NCI-H1436 treated with DMSO at 0.1 percent for 48 hours (cell line): ENCODE measurements at regions not wholly inside any gene's neighbourhood (a gene's known extent, or its start where the extent isn't known, plus 50 kb on each side); places are given as distances from the start of the nearest gene placed in this dataset.

Experiments used
- DNase-seq: peaks from one replicate; lab custom pipeline; 2025; lab: John Stamatoyannopoulos, UW

DNA sequence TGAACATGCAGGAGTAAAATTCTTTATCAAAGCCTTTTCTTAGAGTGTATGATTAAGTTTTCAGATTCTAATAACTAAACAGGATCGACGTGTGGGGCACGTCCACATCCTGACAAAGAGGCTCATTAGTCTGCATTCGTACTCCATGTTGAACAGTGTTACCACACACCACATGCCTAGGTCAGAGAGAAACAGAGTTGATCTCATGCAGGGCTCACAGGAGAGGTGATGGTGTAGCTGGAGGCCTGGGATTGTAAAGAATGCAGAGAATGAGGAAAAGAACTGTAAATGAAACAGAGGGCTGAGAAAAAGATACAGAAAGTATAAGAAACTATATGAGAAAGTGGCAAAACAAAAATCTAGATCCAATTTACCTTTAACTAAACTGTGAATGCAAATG is 632.5 kb downstream of the BCL11A start:
- no peak for DNase-seq

GRCh38 chr2:59920307-59920706 is 633.1 kb downstream of the BCL11A start:
- DNase-seq, result no peak

GRCh38 chr2:59919579-59919978 is 633.9 kb downstream of the BCL11A start:
- DNase-seq, result no peak

DNA sequence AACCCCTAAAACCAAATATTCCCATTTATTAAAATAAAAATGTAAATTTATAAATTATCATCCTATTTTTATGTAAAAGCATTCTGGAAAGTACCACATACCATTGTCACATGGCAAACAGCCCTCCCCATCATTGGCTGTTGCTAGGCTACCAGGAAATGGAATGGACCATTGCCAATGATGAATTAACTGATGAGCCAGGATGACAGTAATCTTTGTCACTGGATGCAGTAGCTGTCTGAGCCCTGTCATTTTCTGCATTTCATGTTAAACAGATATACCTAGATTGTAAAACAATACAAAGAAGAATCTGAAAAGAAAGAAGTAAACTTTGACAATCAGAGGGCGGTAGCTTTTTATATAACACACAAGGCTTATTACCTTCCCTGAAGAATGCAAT is 641.4 kb downstream of the BCL11A start:
- no peak for DNase-seq

- DNase-seq, result no peak
Measured at GRCh38 chr2:59910166-59910565, 643.3 kb downstream of the BCL11A start.

DNA sequence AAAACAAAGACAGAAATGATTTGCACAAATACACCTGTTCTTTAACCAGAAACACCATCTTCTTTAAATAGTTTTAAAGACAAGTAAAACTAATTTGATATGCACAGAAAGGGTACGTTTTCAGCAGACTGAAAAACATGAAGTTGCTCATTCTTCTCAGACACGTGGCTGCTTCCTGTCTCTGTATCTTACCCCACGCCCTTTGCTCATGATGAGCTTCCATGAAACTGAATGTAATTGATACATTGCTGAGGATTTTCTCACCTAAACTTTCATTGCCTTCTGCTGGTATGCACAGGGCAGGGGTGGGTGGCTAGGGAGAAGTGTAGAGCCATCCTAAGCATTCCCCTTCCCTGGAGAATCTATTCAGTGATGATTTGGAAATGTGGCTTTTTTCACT is 644.3 kb downstream of the BCL11A start:
- DNase-seq, result no peak

DNA sequence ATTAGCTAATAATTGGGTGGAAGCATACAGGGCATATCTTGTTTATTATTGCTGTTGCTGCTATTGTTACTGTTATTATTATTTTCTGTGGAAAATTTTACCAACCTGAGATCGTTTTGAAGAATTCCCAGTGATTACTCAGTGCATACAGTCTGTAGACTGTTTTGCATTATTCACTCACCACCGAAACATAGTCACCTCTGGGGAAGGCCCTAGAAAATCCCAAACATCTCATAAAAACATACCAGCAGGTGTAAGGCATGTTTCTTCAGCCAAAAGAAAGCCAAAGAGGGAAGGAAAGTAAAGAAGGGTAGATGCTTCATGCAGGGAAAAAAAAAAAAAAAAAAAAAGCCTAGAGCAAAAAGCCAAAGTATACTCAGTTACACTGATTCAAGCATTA is 647.7 kb downstream of the BCL11A start:
- no peak for DNase-seq

- no peak for DNase-seq
Measured at GRCh38 chr2:59903994-59904544, 649.4 kb downstream of the BCL11A start.

- DNase-seq, result peak; percentile 44
Measured at GRCh38 chr2:59900728-59901452, 652.6 kb downstream of the BCL11A start.

DNA sequence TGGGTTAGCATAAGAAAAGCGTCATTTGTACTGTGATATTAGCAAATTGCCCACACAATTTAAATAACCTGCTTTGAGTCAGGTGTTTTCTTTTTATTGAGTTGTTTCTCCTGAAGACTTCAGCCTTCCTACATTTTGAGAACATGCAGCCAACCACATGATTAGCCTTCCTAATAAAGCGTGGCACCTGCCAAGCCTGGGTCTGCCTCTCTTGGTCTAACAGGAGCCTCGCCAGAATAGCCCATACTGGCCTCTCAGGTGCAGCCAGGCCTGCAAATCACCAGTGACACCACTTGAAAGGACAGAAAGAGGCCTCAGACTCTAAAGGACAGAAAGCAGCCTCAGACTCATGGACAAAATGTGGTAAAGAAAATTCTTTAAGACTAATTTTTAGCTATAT is 653.8 kb downstream of the BCL11A start:
- no peak for DNase-seq

DNA sequence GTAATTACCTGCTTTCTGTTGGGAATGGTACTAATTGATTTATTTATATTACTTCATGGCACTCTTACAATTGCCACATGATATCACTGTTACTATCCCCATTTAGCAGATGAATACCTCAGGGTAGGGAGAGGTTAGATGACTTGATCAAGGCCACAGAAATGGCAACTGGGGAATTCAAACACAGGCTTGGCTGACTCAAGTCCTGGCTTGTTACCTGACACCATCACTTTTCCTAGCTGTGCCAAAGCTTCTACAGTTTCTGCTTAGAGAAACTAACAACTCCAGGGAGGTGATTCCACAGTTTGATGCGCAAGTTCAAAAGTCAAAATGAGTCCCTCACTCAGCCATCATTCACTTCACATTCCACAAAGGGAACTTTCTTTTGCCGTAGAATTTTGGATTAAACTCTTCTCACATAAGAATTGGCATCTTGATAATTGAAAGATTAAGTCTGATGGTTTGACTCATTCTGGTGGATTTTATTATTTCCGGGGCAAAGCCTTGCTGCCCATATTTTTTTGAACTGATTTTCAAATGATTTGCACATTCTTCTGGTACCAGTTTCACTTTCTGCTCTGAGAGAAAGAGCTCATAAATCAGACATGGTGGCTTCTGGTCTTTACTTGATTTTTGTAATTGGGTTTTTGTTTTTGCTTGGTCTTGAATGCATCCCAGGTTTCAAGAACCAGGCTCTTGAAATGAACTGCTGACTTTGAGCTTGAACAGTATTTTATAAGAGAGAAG is 656.8 kb downstream of the BCL11A start:
- DNase-seq, result no peak

GRCh38 chr2:59893612-59894011 is 659.8 kb downstream of the BCL11A start:
- no peak for DNase-seq

DNA sequence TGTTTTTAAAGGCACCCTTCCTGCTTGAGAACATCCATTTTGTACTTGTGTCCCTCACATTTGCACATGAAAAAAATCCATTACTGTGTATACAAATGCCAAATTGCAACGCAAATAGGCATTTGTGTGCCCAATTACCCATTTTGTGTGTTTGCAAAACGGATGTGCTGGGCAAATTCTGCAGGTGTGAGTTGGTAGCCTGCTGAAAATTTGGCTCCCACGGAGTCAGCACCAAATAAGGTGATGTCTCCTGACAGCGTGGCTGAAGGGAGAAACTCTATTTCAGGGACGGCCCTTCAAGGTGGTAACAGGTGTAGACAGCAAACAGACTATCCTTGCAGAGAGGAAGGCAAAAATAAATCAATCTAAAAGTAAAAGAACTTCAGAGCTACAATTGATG is 661.1 kb downstream of the BCL11A start:
- DNase-seq, result peak; percentile 18

DNA sequence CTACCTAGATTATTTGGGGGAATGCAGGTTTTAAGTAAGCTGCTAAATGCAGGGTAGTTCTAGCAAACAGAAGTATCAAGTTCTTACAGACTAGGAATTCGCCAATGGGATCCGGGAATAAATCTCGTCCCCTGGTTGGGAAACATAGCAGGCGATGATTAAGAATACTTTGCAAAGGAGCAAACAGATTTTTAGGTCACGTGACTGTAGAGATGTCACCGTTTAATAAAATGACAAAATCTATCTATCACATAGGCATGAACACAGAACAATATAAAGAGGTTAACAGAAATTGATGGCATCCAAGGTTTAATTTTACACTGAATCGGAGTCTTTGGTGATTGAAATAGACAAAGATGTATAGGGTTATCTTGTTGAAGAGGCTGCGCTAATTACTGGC is 664.1 kb downstream of the BCL11A start:
- no peak for DNase-seq

GRCh38 chr2:59888706-59889105 is 664.7 kb downstream of the BCL11A start:
- no peak for DNase-seq

DNA sequence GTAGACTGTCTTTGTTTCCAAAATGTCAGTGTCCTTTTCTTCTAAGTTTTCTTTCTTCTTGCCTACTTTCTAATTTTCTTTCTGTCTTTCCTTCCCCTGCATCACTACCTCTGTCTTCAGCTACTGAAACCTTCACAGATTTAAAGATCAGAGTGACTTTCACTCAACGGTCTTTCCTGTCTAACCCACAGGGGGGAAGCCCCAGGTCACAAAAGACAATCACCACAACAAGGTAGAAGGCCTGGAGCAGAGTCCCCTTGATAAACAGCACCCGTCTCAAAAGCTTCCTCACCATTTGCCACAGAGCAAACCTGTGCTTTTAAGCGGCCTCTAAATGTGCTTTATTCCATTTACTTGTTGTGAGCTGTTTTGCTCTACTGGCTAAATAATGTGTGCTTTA is 665.4 kb downstream of the BCL11A start:
- no peak for DNase-seq

- no peak for DNase-seq
Measured at GRCh38 chr2:59887366-59887765, 666.1 kb downstream of the BCL11A start.

- DNase-seq, result no peak
Measured at GRCh38 chr2:59886759-59887158, 666.7 kb downstream of the BCL11A start.

DNA sequence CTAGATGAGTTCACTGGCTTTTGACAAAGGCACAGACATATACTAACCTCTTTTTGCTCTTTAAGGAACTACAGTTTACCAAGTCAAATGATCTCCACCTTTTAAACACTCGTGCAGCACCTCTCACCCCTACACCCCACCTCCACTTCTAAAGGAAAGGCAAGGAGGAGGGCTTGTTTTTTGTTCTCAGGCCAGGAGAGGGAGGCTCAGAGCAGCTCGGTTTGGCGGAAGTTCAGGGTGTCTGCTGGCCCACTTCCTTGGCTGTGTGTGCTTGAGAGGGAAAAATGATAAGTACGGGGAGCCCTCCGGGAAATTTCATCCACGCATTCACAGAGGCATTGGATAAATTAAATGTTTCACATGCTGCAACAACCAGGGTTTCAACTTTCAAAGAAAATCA is 667.9 kb downstream of the BCL11A start:
- DNase-seq, result no peak

DNA sequence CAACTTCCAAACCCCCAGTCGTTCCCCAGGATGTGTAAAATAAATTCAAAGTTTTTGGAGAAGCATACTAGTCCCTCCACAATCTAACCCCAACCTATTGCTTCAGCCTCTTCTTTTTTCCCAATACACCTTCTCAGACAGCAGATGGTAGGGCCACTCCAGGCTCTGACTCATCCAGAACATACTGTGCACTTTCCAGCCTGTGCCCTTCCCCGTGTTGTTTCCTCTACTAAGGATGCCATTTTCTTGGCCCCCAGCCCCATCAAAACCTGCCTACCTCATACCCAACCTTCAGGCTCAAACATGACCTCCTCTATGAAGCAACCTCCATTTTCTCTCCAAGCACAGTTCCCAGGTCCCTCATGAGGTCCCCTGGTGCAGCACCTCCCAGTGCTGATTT is 669.3 kb downstream of the BCL11A start:
- no peak for DNase-seq

GRCh38 chr2:59882822-59883221 is 670.6 kb downstream of the BCL11A start:
- DNase-seq, result no peak

- DNase-seq, result no peak
Measured at GRCh38 chr2:59882279-59882678, 671.2 kb downstream of the BCL11A start.

- DNase-seq, result no peak
Measured at GRCh38 chr2:59881218-59881617, 672.2 kb downstream of the BCL11A start.
